ENCODE measurements at regions not wholly inside any gene's neighbourhood (a gene's known extent, or its start where the extent isn't known, plus 50 kb on each side); places are given as distances from the start of the nearest gene placed in this dataset.

- Histone ChIP-seq H3K36me3 (ENCODE audit: low read depth) (no peaks in the 10 kb centered on the region), H3K4me1 (ENCODE audit: insufficient read depth) (peaks cover 6% of the 10 kb centered on the region), H3K4me2 (ENCODE audit: unreplicated experiment) (no peak overlapping the region), H3K27ac (no peak overlapping the region), H3K4me3 (no peak overlapping the region), H3K9ac (no peak overlapping the region), H4K20me1 (ENCODE audit: insufficient read depth) (no peaks in the 10 kb centered on the region), H3K9me2 (ENCODE audit: insufficient read depth) (no peaks in the 10 kb centered on the region), H3F3A (ENCODE audit: insufficient read depth) (peaks cover 8% of the 10 kb centered on the region; the same call in 1 of the 2 replicates), H3K79me2 (ENCODE audit: insufficient read depth) (no peaks in the 10 kb centered on the region), H3K9me3 (ENCODE audit: low read depth) (no peaks in the 10 kb centered on the region), H2AFZ (no peak overlapping the region), H3K27me3 (replicated peaks; ENCODE audit: insufficient read depth) (no peaks in the 10 kb centered on the region)
- WGBS, 2 experiments (ENCODE audit: low coverage in 1 of 2, low lambda C conversion rate in 2 of 2, missing lambda C conversion rate in 2 of 2) = 89 to 95% methylated on average over 7 of the region's 7 CpGs
- TF ChIP-seq EZH2phosphoT487 (IDR thresholded peaks at IDR 0.05; ENCODE audit: insufficient read depth, low read depth) (no peak), EZH2 (IDR thresholded peaks at IDR 0.05; ENCODE audit: insufficient read depth, poor library complexity, severe bottlenecking) (no peak)
- no peak for DNase-seq
- in situ Hi-C loops (cut with MboI) = no loop called here
Measured at GRCh38 chr4:17038510-17039176, 140.2 kb upstream of the LDB2 start.

GRCh38 chr4:17033768-17034181 lies 135.3 kb upstream of the LDB2 start:
- TF ChIP-seq EZH2phosphoT487 (IDR thresholded peaks at IDR 0.05; ENCODE audit: insufficient read depth, low read depth) = no peak
- TF ChIP-seq EZH2 (IDR thresholded peaks at IDR 0.05; ENCODE audit: insufficient read depth, poor library complexity, severe bottlenecking) = no peak
- no peak overlapping the region for H3K4me3 ChIP-seq
- DNase-seq = peak; percentile 40
- no peaks in the 10 kb centered on the region for H3K36me3 ChIP-seq (ENCODE audit: low read depth)
- H4K20me1 ChIP-seq (ENCODE audit: insufficient read depth) = no peaks in the 10 kb centered on the region
- WGBS, 2 experiments (ENCODE audit: low coverage in 1 of 2, low lambda C conversion rate in 2 of 2, missing lambda C conversion rate in 2 of 2) = 66 to 71% methylated on average over 5 of the region's 5 CpGs
- no peaks in the 10 kb centered on the region for H3K79me2 ChIP-seq (ENCODE audit: insufficient read depth)
- H3K27ac ChIP-seq = no peak overlapping the region
- H3K9me2 ChIP-seq (ENCODE audit: insufficient read depth) = no peaks in the 10 kb centered on the region
- H3K9me3 ChIP-seq (ENCODE audit: low read depth) = no peaks in the 10 kb centered on the region
- in situ Hi-C loops (cut with MboI) = no loop called here
- H3K9ac ChIP-seq = no peak overlapping the region
- peak overlapping the region; percentile 38 for H3K4me2 ChIP-seq (ENCODE audit: unreplicated experiment)
- H3K27me3 ChIP-seq (replicated peaks; ENCODE audit: insufficient read depth) = no peaks in the 10 kb centered on the region
- peaks cover 32% of the 10 kb centered on the region for H3K4me1 ChIP-seq (ENCODE audit: insufficient read depth)
- H2AFZ ChIP-seq = no peak overlapping the region
- peaks cover 31% of the 10 kb centered on the region for H3F3A ChIP-seq (ENCODE audit: insufficient read depth)

DNA sequence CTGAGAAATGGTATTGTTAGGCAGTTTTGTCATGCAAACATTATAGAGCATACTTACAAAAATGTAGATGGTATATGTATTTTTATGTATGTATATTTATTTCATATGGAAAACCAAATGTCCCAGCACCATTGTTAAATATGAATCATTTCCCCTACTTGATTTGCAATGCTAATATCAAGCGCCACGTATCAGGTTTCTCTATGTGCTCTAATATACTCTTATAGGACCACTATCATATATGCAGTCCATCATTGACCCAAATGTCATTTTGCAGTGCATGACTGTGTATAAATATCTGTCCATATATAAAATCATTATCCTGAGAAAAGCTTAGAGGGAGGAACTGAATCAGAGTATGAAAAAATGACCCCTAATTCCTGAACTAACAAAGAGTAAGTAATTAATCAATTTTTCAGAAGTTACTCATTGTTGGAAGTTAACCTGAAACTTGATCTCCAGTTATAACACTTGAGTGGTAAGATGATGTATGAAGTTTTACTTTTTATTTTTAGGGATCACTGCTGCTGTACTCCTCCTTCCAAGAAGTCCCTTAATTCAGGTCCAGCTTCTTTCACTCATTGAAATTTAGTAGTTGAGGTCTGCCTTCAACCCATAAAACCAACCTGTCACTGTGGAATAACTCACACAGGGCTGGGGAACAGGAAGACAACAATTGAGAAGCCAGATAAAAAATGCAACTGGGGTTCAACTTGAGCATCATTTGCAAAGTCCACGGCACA lies 134.8 kb upstream of the LDB2 start:
- Histone ChIP-seq H3K27ac (no peak overlapping the region), H3K4me1 (ENCODE audit: insufficient read depth) (peaks cover 36% of the 10 kb centered on the region), H3K9ac (no peak overlapping the region), H3K79me2 (ENCODE audit: insufficient read depth) (no peaks in the 10 kb centered on the region), H3K4me3 (no peak overlapping the region), H2AFZ (no peak overlapping the region), H3K27me3 (replicated peaks; ENCODE audit: insufficient read depth) (no peaks in the 10 kb centered on the region), H3K9me2 (ENCODE audit: insufficient read depth) (no peaks in the 10 kb centered on the region), H3K4me2 (ENCODE audit: unreplicated experiment) (peak overlapping the region; percentile 38), H3F3A (ENCODE audit: insufficient read depth) (peaks cover 35% of the 10 kb centered on the region), H3K9me3 (ENCODE audit: low read depth) (no peaks in the 10 kb centered on the region), H3K36me3 (ENCODE audit: low read depth) (no peaks in the 10 kb centered on the region), H4K20me1 (ENCODE audit: insufficient read depth) (no peaks in the 10 kb centered on the region)
- DNase-seq = peak; percentile 13
- in situ Hi-C loops (cut with MboI) = no loop called here
- 79 to 85% methylated on average over 3 of the region's 3 CpGs for WGBS, 2 experiments (ENCODE audit: low coverage in 1 of 2, low lambda C conversion rate in 2 of 2, missing lambda C conversion rate in 2 of 2)
- TF ChIP-seq EZH2phosphoT487 (IDR thresholded peaks at IDR 0.05; ENCODE audit: insufficient read depth, low read depth) = no peak
- TF ChIP-seq EZH2 (IDR thresholded peaks at IDR 0.05; ENCODE audit: insufficient read depth, poor library complexity, severe bottlenecking) = no peak

DNA sequence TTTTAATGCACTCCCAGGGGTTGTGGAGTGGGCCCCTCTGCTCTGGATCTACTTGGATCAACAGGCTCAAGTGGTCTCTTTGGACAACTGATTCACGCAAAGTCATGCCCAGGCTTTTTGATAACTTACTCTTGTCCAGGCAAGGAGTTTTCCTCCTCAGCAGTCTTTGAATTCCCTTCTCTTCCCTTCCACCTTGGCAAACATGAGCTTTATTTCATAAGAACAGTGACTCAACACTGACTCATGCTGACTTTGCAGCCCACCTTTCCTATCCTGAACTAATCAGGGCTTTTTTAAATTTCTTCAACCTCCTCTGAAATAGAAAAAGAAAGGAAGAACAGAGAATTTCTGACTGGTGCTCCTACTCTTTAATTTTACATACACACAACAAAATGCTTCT lies 132.1 kb upstream of the LDB2 start:
- no peak for TF ChIP-seq EZH2 (IDR thresholded peaks at IDR 0.05; ENCODE audit: insufficient read depth, poor library complexity, severe bottlenecking)
- TF ChIP-seq EZH2phosphoT487 (IDR thresholded peaks at IDR 0.05; ENCODE audit: insufficient read depth, low read depth) = no peak
- Histone ChIP-seq H4K20me1 (ENCODE audit: insufficient read depth) (no peaks in the 10 kb centered on the region), H3K79me2 (ENCODE audit: insufficient read depth) (no peaks in the 10 kb centered on the region), H3K9me2 (ENCODE audit: insufficient read depth) (no peaks in the 10 kb centered on the region), H3K9me3 (ENCODE audit: low read depth) (no peaks in the 10 kb centered on the region), H3K27ac (peak overlapping the region; percentile 48), H3K4me1 (ENCODE audit: insufficient read depth) (peaks cover 51% of the 10 kb centered on the region), H2AFZ (no peak overlapping the region), H3K9ac (no peak overlapping the region), H3F3A (ENCODE audit: insufficient read depth) (peaks cover 47% of the 10 kb centered on the region), H3K4me3 (peak overlapping the region; percentile 16; the same call in 1 of the 2 replicates), H3K36me3 (ENCODE audit: low read depth) (no peaks in the 10 kb centered on the region), H3K27me3 (replicated peaks; ENCODE audit: insufficient read depth) (no peaks in the 10 kb centered on the region), H3K4me2 (ENCODE audit: unreplicated experiment) (peak overlapping the region; percentile 38)
- DNase-seq = peak; percentile 87
- in situ Hi-C loops (cut with MboI) = no loop called here
- WGBS, 2 experiments (ENCODE audit: low coverage in 1 of 2, low lambda C conversion rate in 2 of 2, missing lambda C conversion rate in 2 of 2) = 42 to 55% methylated on average over 1 of the region's 1 CpG
